GM18511 (cell line): ENCODE measurements at regions not wholly inside any gene's neighbourhood (a gene's known extent, or its start where the extent isn't known, plus 50 kb on each side); places are given as distances from the start of the nearest gene placed in this dataset.

Experiments used
- ATAC-seq: cut with Tn5 transposase; IDR thresholded peaks from one replicate; pipeline ENCODE4 v1.9.1; 2021; ENCODE audit warnings: mild to moderate bottlenecking, moderate library complexity; ENCODE audit not compliant: unreplicated experiment

DNA sequence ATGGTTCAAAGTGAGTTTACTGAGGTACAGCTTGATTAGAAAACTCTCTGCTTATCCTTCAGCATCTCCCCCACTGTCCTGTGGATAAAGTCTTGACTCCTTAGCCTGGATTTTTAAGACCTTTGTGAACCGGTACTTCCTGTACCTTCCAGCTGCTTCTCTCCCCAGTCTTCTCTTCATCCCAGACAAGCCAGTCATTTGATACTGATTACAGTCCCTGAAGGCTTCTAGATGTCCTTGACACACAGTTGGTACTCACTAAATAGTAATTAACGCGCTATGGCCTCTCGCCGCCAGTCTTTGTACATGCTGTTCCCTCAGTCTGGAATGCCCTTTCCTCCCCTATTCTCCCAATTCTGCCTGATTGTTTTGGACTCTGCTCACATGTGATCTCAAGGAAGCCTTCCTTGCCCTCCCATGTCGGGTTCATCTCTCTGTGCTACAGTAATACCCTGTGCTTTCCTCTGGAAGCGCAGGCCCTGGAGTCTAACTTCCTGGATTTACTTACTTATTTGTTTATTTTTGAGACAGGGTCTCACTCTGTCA lies 50.6 kb upstream of the PTGR2 start:
- ATAC-seq: no peak

DNA sequence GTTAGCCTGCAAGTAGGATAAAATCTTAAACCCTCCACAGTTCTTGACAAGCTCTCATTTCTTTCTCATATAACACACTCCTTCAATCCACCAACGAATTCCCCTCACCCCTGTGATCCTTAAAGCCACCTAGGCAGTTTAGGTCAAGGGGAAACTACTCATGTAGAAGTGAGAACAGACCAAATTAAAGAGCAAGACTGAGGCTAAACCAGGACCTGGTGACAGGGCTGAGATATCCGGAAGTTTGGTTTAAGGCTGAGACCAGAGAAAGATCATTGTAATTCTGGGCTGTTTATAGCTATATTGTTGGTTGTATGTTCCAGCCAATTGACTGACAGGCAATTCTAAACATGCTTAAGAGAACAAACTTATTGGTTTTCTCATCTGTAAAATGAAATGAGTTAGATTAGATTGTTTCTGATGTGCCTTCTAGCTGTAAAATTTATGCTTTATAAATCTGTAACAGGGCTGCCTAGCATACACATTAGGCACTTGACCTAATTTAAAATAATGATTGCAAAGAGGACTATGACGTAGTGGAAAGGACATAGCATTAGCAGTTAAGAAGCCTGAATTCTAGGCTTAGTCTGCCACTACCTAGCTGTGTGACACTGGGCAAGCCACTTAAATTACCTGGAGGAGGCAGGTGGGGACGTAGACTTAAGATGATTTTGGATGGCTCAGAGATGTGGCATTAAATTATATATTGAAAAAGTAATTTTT lies 53.9 kb upstream of the PTGR2 start:
- no peak for ATAC-seq

DNA sequence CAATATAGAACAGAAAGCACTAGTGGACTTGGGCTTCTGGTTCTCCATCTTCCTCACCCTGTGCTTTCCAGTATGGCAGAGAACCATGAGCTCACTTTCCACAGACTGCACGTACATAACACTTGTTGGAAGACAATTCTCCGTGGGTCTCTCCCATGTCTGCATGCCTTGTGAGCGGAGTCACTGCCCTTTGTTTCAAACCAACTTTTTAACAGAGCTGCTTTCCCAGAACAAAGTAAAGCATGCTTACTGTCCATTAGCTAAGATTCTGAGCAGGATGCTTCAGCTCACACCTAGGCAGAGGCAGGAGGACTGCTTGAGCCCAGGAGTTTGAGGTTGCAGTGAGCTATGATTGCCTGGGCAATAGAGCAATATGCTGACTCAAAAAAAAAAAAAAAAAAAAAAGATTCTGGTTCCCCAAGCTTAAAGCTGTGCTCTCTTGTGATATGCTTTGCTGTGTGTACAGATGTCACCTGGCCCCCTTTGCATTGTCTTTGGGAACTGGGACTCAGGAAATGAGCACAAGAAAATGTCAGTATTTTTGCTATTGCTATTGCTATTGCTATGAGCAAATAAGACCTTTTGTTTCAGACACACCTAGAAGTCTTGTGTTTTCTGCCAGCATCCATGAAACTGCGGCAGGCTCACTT lies 54.6 kb upstream of the PTGR2 start:
- no peak for ATAC-seq

DNA sequence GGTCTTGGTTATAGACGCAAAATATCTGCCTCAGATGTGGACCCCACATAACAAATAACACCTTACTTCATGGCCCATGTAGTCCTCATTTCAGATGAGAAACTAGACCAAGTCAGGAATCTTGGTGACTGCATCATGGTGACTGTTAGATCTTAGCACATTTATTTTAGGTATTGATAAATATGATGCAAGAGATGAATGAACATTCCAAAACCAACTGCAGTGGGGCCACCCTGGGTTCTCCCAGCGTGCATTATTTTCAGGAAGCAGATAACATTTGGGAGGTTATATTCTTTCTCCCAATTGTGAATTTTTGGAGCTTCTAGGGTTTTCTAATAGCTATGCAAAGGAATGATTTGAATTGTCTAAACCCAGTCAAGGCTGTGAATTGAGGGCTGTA lies 55.2 kb upstream of the PTGR2 start:
- no peak for ATAC-seq

DNA sequence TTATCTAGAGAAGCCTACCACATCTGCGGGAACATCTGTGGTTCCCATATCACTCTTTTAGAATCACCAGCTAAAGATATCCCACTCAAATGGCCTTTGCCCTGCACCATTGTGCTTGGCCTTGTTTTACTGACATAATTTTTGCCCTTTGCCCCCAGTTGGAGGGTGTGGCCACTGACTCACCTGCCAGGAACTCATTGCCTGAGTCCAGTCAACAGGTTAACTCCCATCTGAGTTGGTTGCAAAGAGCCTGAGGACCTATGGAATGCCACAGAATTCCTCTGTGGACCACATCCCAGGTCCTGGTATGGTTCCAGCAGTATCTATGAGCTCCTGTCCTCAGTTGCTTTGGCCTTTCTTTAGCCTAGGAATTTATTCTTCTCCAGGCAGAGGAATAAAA lies 55.7 kb upstream of the PTGR2 start:
- no peak for ATAC-seq

DNA sequence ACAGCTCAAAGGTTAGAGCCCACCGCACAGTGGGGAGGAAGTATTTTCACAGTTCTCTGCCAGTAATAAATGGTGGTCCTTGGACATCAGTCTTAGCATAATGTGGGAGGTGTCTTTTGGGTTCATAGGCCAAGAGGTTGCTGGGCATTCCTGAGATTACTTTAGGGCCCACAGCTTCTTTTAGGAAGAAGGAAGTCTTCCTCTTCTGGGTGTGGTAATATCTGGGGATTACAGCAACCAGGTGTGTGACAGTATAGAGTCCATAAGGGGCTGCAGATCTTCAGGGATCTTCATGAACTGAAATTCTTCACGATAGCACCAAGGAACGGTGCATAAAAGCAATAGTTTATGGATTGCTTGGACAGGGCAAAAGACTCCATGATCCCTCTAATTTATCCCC lies 56.2 kb upstream of the PTGR2 start:
- ATAC-seq: no peak

DNA sequence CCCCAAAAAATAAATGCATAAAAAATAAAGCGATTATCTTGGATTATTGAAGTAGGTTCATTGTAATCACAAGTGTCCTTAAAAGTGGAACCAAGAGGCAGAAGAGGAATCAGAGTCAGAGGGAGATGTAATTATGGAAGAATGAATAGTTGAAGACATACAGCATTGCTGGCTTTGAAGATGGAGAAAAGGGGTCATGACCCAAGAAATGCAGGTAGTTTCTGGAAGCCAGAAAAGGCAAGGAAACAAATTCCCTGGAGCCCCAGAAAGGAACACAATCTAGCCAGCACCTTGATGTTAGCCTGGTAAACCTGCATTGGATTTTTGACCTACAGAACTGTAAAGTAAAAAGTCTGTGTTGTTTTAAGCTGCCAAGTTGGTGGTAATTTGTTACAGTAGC lies 57.5 kb upstream of the PTGR2 start:
- ATAC-seq: no peak

DNA sequence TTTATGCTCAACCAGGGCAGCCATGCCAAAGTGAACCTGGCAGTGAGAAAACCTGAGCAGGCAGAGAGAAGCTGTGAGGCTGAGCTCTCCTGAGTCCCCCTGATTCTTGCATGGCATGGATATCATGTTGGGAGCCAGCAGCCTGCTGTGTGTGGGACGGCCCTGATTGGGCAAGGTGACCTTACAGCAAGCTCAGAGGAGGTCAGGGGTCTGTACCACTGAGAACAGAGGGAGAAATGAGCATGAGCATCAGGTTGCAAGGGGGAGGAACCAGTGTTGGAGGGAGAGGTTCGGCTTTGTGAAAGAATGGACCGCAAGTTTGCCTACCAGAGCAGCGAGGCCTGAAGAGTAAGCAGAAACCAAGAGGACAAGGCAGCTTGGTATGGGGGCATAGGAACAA lies 59.1 kb upstream of the PTGR2 start:
- ATAC-seq: no peak

DNA sequence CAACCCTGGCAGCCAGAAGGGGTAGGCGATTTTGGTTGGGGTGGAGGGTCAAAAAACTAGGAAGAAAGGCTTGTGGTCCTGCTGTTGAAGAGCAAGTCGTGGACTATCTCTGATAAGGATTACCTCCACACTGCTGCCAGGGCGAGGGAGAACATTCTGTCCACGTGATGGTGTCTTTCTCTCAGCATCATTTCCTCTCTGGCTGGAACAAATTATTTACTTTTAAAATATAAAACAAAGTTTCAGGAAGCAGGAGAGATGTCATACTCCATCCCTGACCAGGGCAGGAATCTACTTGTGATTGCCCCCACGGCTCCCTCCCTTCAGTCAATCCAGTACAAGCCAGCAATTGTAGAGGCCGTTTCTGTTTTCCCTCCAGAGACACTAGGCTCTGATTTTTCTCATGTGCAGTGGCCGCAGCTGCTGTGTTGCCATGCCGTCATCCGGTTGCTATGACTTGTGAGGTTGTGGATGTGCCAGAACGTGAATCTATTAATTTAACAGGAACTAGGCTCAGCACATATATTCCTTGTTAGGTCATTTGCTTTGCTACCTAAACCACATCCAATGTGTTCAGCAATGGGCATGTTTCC lies 61.5 kb upstream of the PTGR2 start:
- no peak for ATAC-seq

DNA sequence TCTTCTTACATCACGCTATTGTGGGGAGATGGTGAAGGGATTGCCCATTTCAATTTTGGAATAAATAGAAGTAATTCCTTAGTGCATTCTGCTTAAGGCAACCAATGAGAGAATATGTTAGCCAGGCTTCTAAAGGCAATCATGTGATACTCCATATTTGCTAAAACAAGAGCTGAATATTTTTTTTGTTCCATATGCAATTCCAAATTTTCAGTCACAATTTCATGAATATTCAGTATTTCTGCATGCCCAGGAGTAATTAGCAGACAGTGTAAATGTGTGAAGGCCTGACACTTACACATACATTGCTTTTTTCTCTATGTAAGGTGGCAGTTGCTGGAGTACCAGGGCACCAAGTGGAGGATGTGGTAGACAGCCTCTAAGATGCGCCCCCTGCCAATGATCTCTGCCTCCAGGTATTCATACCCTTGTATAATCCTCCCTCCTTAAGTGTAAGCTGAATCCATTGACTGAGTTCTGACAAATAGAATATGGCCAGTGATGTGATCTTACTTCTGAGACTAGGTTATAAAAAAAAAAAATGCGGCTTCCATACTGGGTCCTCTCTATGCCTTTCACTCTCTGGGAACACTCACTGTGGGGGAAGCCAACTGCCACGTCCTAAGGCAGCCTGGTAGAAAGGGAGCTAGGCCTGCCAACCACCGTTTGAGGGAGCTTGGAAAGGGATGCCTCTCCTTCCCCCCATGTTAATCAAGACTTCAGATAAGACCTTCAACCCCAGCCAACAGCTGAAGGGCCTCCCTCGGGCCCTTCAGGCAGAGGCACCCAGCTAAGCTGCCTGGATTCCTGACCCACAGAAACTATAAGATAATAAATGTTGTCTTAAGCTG lies 62.7 kb upstream of the PTGR2 start:
- no peak for ATAC-seq

DNA sequence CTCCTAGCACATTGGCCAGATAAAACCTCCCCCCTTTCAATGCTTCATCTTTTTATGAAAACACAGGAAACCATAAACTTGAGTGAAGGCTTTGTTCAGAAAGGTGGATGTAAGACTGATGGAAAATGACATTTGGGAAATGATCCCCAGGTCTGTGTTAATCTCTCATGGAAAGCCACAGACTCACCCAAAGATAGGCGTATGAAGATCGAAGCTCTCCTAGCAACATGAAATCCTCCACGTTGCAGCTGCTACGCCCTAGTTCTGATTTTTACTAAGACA lies 63.4 kb upstream of the PTGR2 start:
- ATAC-seq: no peak

DNA sequence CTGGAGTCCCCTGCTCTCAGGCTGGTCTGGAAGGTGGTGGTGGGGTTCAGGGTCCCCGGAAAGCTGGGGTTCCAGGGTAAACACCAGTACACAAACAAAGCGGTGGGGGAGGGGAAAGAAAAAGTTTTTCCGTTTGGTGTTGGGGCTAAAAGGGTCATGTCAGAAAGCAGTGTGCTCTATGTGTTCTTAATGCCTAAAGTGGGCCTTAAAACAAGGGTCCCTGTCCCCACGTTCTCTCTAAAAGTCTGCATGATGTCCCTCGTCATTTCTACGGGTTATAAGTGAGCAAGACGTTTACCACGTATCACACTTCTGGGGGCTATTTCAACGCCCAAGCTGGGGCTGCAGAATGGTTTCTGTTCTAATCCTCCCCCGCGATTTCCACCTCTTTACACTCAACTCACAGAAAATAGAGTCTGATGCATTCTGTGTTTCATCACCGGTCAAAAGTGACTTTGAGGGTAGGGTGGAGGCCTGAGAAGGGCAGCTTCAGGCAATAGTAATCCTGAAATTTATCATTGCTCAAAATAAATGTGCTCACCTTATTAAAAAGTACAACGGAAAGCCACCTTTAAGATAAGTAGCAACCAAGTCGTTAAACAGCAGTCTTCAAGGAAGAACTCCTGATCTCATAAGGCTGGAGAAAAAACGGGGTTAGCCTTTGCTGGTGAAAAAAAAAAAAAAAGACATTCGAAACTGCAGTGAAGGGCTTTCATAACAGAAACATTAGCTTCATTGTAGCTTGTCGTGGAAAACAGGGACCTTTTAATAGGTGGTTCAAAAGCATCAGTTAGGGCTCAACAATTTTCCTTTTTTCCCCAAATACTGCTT lies 63.9 kb upstream of the PTGR2 start:
- no peak for ATAC-seq

DNA sequence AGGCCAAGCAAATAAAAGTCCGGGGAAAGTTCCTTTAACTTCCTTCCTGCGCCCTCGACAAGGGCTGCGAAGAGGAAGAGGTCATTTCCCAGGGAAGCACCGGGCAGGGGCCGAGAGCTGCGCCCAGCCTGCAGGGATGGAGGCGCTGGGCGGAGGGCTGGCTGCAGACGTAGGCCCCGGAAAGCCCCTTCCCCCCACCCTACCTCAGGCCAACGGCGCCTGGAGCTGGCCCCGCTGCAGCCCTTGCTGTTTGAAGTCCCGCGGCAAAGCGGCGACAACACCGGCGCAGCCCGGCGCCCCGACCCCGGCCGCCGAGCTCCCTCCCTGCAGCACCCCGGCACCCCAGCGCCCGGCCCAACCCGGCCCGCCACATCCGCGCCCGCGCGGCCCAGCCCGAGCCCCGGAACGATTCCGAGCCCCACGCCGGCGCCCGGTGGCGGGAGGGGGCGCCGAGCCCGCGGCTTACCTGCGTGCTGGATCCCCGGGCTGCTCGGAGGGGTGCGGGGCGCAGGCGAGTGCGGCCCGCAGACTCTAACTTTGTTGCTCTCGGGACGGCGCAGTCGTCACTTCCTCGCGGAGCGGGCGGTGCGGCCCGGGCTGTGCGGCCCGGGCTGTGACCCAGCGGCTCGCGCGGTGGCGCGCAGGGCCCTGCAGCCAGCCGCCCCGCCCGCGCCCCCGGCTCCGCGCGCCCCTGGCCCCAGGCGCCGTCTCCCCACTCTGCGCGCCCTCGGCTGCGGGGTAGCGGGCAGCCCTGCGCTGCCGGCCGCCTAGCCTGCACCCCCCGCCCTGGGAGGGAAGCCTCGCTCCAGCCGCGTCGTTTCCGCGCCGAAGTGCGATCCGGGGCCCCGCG lies 64.8 kb upstream of the PTGR2 start:
- no peak for ATAC-seq

DNA sequence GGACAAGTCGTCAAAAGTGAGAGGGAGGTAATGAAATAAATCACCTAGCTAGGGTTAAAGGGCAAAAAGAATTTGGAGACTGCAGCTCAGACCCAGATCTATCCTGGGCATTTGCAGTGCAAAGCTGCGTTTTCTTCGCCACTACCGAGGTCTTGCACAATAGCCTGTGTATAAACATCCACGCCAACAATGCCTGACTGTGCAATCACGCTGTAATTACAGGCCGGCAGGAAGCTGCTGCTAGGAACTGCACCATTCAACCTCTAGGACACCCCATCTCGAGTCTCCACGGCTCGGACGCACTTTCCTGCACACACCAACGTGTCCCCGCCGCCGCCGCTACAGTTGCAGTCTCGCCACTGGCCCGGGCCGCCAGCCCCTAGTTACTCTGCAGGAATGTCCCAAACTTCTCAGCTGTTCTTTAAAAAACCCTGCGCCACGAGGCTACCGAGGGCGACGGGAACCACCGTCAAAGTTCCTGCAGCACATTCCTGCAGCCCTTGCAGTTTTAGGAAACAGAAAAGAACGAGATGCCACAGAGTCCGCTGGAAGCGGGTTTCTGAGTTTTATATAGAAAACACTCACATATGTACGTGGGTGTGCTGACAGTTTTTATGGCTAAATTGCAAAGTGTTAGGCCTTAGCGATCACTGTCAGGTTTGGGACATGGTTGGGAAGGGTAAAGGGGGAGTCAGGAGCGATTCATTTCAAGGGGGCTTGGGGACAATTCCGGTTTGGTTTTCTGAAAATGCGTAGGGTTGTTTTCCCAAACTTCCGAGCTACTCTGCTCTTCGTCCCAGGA lies 65.6 kb upstream of the PTGR2 start:
- ATAC-seq: peak; percentile 35

DNA sequence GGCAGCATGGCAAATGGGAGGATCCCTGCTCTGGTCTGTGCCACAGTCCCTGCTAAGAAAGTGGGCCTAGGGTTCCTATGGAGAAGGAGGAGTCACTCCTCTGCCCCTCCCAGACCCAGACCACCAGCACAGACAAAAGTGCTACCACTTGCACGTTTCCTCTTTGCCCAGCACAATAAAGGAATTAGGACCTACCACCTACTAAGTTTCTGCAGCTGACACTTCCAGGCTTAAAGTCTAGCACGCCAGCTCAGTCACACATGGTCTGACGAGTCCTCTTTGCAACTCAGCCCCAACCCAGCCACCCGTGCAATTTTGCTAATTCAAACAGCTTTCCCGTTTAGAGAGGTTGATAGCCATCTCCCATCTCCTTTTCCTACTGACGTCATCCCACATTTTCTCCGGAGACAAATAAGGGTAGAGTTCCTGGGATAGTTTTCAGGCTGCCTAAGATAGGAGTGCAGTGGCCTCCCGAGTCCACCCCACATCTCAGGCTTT lies 66.2 kb upstream of the PTGR2 start:
- ATAC-seq: peak; percentile 40

DNA sequence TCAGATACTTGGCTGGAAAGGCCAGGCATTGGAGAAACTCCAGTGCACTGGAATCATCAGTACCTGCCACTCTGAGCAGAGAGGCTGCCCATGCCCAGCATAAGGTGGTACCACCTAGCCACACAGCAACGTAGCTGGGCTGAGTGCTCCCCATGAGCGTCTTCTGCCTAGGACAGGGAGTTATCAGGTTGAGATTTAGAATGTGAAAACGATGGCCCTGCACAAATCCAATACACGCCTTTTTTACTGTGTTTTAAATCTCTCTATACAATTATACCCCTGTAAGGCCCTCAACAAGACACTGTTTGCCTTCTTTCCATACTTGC lies 66.7 kb upstream of the PTGR2 start:
- no peak for ATAC-seq

DNA sequence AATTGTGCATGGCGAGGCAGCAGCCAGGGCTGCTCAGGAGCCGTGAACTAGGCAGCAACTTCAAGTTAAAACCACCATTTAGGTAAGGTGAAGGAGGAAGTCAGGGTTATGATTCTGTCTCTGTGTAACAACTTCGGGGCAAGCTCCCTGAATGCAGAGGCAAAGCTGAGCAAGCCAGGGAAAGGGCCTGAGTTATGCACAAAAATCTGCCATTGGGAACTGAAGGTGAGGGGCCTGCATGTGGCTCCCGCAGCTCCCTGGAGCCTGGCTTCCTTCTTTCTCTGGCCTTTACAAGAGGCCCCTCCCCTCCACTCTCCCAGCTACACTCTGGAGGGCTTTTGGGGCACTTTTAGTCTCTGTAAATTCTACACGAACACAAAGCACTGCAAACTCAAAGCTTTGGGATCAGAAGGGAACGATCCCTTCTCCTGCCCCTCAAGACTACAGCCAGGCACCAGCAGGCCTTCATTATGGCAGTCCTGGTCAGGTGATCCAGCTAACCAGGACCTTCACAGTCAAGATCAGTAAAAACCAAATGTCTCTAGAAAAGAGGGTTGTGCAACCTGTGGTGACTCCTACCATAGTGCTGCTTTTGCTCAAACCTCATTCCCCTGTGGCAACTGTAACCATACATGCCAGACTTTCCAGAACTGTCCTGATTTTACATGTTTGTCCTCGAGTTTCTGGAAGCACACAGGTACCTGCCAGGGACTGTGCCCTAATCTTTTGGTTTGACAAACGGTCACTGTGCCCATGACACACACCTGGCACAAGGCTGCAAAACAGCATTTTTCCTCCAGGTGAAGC lies 67.2 kb upstream of the PTGR2 start:
- ATAC-seq: no peak

DNA sequence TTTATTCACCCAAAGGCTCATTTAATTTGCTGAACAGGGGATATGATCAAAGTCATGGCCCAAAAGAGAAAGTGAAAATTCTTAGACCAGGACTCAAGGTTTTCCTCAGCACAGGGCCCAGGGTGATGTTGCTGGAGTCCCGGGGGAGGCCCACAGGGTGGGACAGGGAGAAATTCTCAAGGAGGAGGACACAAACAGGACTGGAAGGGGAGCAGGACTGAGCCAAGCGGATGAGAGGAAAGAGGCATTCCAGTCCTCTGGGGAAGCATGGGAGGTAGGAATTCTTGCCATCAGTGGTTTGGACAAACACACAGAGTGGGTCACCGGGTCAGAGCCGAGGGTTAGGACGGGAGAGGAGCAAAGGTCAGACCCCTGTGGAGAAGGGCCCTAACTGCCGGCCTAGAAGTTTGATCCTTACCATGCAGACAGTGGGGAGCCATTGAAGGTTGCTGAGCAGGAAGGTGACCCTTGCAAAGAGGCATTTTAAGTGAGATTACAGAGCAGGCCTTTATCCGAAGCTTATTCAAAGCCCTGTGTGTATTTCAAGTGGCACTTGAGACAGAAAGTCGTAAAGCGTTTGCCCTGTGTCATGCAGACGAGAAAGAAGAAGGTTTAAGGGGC lies 68.4 kb upstream of the PTGR2 start:
- no peak for ATAC-seq
